ENCODE measurements at regions not wholly inside any gene's neighbourhood (a gene's known extent, or its start where the extent isn't known, plus 50 kb on each side); places are given as distances from the start of the nearest gene placed in this dataset.

GRCh38 chr15:47299846-47300434 lies 417.4 kb upstream of the SEMA6D start:
- DNase-seq (ENCODE audit: missing footprints) (no peak), ATAC-seq (no peak)
- intact Hi-C loops (cut with DNase I): no loop called here

DNA sequence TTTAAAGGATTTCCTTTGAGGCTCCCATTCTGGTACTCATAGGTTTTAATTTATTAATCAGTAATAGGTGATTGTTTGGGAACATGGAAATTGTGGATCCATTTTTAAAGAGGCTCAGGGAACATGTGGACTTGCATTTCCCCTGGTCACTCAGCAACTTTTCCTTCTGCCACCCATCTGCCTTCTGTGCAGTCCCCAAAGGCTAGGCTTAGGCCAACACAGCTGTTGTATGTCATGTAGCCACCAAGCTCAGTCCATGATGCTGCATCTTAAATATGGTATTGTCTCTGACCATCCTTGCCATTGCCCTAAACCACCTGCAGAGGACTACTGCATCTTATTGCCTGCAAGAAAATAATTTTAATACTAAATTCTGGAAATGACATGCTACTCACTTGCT lies 416.7 kb upstream of the SEMA6D start:
- intact Hi-C loops (cut with DNase I): no loop called here
- ATAC-seq (no peak), DNase-seq (ENCODE audit: missing footprints) (no peak)

DNA sequence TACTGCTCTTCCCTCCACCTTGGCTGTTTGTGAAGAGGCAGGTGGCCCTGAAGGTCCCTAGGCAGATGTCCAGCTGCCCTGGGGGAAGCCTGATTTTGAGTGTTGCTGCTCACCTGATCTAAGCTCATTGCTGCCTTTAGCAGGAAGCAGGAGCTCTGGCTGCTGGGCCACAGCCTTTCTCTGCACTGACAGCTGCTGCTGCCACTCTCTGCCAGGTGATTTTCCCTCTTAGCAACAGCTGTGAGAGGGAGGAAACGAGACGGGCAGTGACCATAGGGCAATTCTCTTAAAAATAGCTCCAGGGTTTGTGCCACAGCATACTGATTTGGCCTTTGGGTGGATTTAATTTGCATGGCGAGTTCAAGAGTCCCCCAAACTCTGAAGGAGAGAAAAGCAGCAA lies 415.8 kb upstream of the SEMA6D start:
- intact Hi-C loops (cut with DNase I): no loop called here
- no peak for DNase-seq (ENCODE audit: missing footprints)
- ATAC-seq: no peak

GRCh38 chr15:47304656-47305055 lies 412.6 kb upstream of the SEMA6D start:
- DNase-seq (ENCODE audit: missing footprints): no peak
- intact Hi-C loops (cut with DNase I): no loop called here
- ATAC-seq: no peak

GRCh38 chr15:47312161-47312560 lies 405.1 kb upstream of the SEMA6D start:
- intact Hi-C loops (cut with DNase I): no loop called here
- ATAC-seq: no peak

DNA sequence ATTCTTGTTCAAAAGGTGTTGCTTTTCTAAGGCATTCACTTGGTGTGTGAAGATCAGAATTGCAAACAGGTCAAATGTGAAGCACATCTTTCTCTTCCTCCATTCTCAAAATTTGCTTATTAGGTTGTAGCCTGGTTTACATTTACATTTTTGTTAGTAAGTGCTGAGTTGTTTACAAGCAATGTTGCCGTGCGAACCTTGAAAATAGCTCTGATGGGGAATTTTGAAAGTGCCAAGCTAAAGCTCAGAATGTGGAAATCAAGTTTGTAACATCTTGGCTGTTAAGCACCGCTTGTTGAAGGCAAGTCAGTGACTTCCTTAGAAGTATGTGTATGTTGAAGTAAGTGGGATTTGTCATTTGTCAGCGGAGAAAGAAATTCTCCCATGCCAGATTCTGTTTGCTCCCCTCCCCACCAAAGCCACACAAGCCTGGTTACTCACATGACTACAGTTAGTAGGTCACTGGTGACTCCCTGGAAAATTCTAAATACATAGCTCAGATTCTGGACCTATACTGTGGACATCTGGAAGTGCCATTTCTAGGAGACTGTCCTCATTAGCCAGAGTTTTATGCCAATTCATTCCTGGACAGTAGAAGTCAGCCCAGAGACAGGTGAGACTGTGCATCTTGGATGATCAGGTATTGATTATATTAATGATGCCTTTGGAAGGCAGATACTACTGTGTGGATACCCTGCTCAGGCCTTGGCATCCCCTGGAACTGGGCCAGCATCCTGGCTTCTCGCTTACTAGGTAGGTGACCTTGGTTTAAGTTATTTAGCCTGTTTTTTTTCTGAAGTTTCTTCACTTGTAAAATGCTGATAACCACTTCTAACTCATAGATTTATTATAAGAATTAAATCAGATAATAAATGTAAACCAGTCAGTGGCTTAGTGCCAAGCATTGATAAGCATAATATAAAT lies 390.6 kb upstream of the SEMA6D start:
- no peak for ATAC-seq
- intact Hi-C loops (cut with DNase I): no loop called here
- no peak for DNase-seq (ENCODE audit: missing footprints)

More at GRCh38 chr15:47312161-47312560, 405.1 kb upstream of the SEMA6D start:
- DNase-seq (ENCODE audit: missing footprints): no peak

- no peak for ATAC-seq
- no peak for DNase-seq (ENCODE audit: missing footprints)
- intact Hi-C loops (cut with DNase I): no loop called here
These were observed 385.4 kb upstream of the SEMA6D start for GRCh38 chr15:47331829-47332393.

GRCh38 chr15:47332481-47332880 lies 384.8 kb upstream of the SEMA6D start:
- DNase-seq (ENCODE audit: missing footprints): no peak
- no peak for ATAC-seq
- intact Hi-C loops (cut with DNase I): no loop called here

DNA sequence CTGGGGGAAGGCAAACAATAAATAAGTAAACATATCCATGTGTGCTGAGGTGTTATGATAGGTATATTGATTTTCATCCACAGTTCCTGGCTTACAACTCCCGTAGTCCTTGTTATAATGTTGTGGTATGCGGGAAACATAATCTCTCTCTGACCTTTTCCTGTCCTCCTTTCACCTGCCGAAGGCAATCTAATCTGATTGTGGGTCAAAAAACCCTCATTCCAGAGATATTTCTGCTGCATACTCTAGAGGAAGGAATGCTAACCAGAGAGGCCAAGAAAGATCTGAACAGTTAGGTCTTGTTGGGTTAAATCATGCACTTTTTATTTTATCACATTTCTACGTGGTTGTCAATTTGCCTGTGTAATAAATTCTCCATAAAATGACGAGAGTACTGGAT lies 383.6 kb upstream of the SEMA6D start:
- no peak for DNase-seq (ENCODE audit: missing footprints)
- no peak for ATAC-seq
- intact Hi-C loops (cut with DNase I): no loop called here

GRCh38 chr15:47334805-47335535 lies 382.3 kb upstream of the SEMA6D start:
- intact Hi-C loops (cut with DNase I): no loop called here
- DNase-seq (ENCODE audit: missing footprints) (no peak), ATAC-seq (no peak)

GRCh38 chr15:47337106-47337505 lies 380.2 kb upstream of the SEMA6D start:
- intact Hi-C loops (cut with DNase I): no loop called here
- DNase-seq (ENCODE audit: missing footprints): no peak
- ATAC-seq: no peak

- no peak for ATAC-seq
- intact Hi-C loops (cut with DNase I): no loop called here
- no peak for DNase-seq (ENCODE audit: missing footprints)
These were observed 379.5 kb upstream of the SEMA6D start for GRCh38 chr15:47337836-47338235.

DNA sequence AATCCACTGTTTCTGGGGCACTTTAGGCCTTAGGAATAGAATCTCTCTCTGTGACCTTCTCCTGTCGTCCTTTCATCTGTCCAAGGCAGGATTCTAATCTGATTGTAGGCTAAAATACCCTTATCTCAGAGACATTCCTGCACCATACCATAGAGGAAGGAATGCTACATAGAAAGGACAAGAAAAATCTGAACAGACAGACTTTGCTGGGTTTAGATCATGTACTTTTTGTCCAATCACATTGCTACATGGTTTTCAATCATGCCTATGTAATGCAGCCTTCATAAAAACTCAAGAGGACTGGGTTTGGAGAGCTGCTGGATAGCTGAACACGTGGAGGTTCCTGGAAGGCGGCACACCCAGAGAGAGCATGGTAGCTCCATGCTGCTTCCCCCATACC lies 378.5 kb upstream of the SEMA6D start:
- DNase-seq (ENCODE audit: missing footprints) (no peak), ATAC-seq (no peak)
- intact Hi-C loops (cut with DNase I): no loop called here

- intact Hi-C loops (cut with DNase I): no loop called here
- ATAC-seq: no peak
- DNase-seq (ENCODE audit: missing footprints): no peak
These were observed 377.3 kb upstream of the SEMA6D start for GRCh38 chr15:47339800-47340570.

DNA sequence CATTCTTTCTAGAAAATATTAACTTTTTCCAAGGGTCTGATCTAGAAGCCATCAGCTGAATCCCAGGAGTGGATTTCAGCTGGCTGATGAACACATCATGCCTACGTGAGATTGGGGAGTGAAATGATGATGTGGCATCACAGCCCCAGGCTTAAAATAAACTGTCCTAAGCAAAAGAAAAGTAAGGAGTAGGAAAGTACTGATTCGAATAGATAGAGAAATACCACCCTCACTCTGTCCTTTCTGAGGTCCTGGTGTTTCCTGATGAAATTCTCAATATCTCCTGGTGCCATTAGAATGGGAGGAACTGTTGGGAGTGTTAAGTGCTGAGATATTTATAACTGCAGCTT lies 376.8 kb upstream of the SEMA6D start:
- ATAC-seq: no peak
- intact Hi-C loops (cut with DNase I): no loop called here
- DNase-seq (ENCODE audit: missing footprints): no peak

GRCh38 chr15:47349179-47349578 lies 368.1 kb upstream of the SEMA6D start:
- DNase-seq (ENCODE audit: missing footprints): no peak
- intact Hi-C loops (cut with DNase I): no loop called here
- no peak for ATAC-seq

DNA sequence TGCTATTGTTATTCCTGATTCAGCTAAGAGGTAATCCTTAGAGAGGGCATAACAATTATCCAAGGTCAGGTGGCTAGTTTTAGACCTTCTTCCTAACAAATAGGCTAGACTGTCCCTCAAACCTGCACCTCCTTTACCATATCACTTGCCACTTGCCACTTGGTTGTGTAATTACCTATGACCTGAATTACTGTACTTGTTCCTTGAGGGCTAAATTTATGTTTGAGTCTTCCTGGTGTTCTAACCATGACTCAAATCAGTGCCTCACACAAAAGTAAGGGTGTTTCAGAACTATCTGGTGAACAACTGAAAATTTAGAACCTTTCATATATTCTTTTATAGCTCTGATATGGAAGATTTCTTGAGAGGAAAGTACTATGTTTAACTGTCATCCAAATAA lies 365.8 kb upstream of the SEMA6D start:
- intact Hi-C loops (cut with DNase I): no loop called here
- no peak for ATAC-seq
- no peak for DNase-seq (ENCODE audit: missing footprints)

DNA sequence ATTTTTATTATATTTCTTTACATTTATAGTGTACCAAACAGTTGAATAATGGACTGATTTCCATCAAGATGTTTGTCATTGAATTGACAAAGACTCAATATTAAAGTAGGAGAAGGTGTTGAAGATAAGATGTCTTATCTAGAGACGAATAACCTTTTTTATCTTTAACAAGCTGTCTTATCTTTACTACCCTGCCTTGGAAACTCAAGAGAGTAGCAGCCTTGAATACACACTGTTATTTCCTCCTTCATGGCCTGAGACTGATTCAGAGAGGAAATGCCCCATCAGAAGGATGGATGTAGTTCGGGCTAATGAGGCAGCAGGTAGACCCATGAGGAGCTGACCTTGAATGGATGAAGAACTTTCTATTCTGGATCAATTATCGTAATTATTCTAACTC lies 365.1 kb upstream of the SEMA6D start:
- DNase-seq (ENCODE audit: missing footprints) (no peak), ATAC-seq (no peak)
- intact Hi-C loops (cut with DNase I): no loop called here

DNA sequence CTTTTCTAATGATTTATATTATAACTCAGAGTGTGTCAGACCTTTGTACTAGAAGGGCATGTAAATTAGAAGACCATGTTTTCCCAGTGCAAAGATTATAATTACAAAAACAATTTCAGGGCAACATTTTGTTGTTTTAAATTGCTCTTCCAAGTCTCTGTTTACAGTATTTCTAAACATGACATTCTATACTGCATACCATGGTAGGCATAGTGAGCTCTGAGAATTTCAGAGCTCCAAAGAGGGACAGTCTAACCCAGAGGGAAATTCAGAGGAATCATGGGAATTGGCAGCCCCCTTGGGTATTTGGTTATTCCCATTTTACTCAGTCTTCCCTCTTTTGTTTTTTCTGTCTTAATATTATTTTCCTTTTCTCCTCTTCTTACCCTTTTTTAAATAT lies 361.5 kb upstream of the SEMA6D start:
- intact Hi-C loops (cut with DNase I): no loop called here
- ATAC-seq (no peak), DNase-seq (ENCODE audit: missing footprints) (no peak)
